Left renal pelvis (tissue), 4 donors: ENCODE measurements at regions not wholly inside any gene's neighbourhood (a gene's known extent, or its start where the extent isn't known, plus 50 kb on each side); places are given as distances from the start of the nearest gene placed in this dataset.

Experiments
- DNase-seq, 4 donors: peaks; one replicate each; pipeline ENCODE4 v3.0.0-alpha.2; 2013; ENCODE audit warnings: low read depth in 4 of 4, low spot score in 3 of 4

GRCh38 chr2:14197293-14197692 lies 435.2 kb upstream of the LRATD1 start:
- DNase-seq = no peak

GRCh38 chr2:14199040-14199439 lies 433.5 kb upstream of the LRATD1 start:
- no peak for DNase-seq

GRCh38 chr2:14219306-14219705 lies 413.2 kb upstream of the LRATD1 start:
- DNase-seq = no peak

GRCh38 chr2:14220101-14220500 lies 412.4 kb upstream of the LRATD1 start:
- DNase-seq = no peak

GRCh38 chr2:14221466-14221865 lies 411.1 kb upstream of the LRATD1 start:
- DNase-seq = no peak

GRCh38 chr2:14223576-14223975 lies 408.9 kb upstream of the LRATD1 start:
- no peak for DNase-seq

GRCh38 chr2:14231391-14231898 lies 401.1 kb upstream of the LRATD1 start:
- no peak for DNase-seq

GRCh38 chr2:14232217-14232616 lies 400.3 kb upstream of the LRATD1 start:
- DNase-seq = no peak

GRCh38 chr2:14234911-14235310 lies 397.6 kb upstream of the LRATD1 start:
- no peak for DNase-seq

- no peak for DNase-seq
Observed at GRCh38 chr2:14235667-14236066, 396.9 kb upstream of the LRATD1 start.

GRCh38 chr2:14237902-14238301 lies 394.6 kb upstream of the LRATD1 start:
- DNase-seq = no peak

GRCh38 chr2:14239605-14240004 lies 392.9 kb upstream of the LRATD1 start:
- no peak for DNase-seq

- no peak for DNase-seq
Observed at GRCh38 chr2:14240868-14241267, 391.6 kb upstream of the LRATD1 start.

GRCh38 chr2:14245901-14246300 lies 386.6 kb upstream of the LRATD1 start:
- DNase-seq = no peak

- no peak for DNase-seq
Observed at GRCh38 chr2:14255135-14255820, 377.2 kb upstream of the LRATD1 start.

GRCh38 chr2:14256890-14257289 lies 375.6 kb upstream of the LRATD1 start:
- DNase-seq = no peak

- DNase-seq = no peak
Observed at GRCh38 chr2:14257801-14258507, 374.6 kb upstream of the LRATD1 start.

GRCh38 chr2:14261771-14262170 lies 370.7 kb upstream of the LRATD1 start:
- no peak for DNase-seq

GRCh38 chr2:14263053-14263452 lies 369.5 kb upstream of the LRATD1 start:
- no peak for DNase-seq

GRCh38 chr2:14270036-14270582 lies 362.4 kb upstream of the LRATD1 start:
- no peak for DNase-seq

GRCh38 chr2:14272396-14273075 lies 360.0 kb upstream of the LRATD1 start:
- DNase-seq = no peak
